HT-29 (cell line): ENCODE measurements at regions not wholly inside any gene's neighbourhood (a gene's known extent, or its start where the extent isn't known, plus 50 kb on each side); places are given as distances from the start of the nearest gene placed in this dataset.

Experiments used
- DNase-seq: peaks from one replicate; pipeline ENCODE4 v3.0.0-alpha.2; 2015; ENCODE audit warnings: low spot score

DNA sequence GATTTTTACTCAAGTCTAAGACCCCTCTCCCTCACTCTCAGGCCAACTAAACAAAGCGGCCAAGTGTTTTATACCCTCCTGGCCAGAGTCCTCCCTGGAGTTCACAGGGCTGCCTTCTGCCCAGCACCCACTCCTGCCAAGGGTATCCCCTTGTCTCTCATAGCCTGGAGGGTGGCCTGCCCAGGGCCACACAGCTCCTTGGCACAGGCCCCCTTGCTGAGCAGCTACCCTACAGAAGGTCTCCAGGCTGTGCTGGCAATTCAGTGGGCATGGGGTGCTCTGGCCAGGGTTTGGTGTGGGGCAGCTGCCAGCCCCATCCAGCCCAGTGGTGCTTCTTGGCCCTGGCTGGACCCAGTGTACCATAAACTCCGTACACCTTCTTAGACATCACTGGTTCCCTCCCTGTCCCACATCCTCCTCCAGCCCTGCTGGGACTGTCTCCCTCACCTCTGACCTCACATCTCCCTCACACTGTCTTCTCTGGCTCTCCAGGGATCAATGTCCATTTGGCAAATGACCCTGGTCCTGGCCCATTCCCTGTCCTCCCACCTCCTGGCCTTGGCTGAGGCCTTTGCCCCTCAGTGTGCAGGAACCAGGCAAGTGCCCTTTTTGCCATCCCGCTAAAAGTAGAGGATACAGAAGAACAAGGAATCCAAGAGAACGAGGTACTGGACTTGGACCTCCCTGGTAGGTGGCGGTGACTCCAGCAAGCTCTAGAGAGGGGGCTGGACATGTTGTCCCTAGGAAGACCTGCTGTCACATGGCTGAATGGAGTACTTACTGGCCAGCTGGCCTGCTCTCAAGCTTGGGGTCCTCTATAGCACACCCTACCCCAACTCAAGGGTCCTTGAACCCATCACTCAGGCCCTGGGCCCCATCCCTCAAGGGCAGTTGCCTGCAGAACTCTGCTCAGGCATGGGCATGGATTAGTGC, 50.0 kb upstream of the TRPM1 start:
- DNase-seq, result no peak

DNA sequence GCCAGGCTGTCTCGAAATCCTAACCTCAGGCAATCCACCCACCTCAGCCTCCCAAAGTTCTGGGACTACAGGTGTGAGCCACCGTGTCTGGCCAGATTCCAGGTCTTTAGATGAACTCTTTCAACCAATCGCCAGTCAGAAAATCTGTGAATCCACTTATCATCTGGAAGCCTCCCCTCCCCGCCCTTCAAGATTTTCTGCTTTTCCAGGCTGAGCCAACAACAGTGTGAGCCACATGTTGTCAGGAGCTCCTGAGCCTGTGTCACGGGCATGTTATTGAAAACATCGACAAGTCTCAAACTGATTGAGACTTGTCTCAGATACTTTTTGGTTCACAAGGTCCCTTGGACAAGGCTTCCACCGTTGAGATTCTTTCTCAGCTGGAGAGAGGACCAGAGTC, 52.0 kb upstream of the TRPM1 start:
- DNase-seq, result no peak

DNA sequence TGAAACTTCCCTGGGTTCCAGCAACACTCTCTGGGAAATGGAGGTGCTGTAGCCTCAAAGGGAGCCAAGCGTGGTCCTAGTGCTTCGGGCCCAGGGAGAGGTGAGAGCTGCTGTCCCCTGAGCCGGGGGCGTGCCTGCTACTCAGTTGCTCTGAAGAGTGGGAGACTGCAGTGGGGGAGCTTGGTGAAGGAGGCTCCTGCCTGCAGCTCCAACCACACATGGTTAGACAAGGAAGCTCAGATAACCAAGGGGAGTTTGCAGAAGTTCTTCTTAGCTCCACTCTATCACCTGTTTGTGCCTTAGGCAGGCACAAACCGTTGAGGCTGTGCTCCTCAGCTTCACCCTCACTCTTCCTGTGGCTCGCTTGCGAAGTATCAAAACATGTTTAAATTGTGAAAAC, 53.6 kb upstream of the TRPM1 start:
- no peak for DNase-seq

DNA sequence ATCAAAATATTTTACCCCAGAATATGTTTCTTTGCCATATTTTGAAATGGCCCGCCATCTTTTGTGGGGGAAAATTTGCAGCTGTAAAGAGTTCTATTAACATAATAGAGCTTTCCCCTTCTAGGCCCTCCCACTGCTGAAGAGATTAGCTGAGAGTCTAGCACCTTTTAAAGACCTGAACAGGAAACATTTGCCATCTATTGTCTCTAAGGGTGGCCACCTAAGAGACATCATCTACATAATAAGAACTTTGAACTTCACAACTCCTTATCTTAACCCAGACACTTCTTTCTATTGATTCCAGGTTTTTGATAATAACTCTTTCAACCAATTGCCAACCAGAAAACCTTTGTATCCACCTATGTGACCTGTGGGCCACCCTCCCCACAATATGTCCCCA, 54.7 kb upstream of the TRPM1 start:
- DNase-seq, result no peak

DNA sequence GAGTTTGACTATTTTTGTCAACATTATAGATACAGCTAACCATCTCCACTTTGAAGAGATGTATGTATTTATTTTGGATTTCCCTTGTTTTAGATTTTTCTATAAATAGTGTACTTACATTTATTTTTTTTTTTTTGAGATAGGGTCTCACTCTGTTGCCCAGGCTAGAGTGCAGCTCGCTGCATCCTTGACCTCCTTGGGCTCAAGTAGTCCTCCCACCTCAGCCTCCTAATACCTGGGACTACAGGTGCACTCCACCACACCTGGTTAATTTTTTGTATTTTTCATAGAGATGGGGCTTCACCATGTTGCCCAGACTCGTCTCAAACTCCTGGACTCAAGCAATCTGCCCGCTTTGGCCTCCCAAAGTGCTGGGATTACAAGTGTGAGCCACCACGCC, 55.3 kb upstream of the TRPM1 start:
- no peak for DNase-seq

DNA sequence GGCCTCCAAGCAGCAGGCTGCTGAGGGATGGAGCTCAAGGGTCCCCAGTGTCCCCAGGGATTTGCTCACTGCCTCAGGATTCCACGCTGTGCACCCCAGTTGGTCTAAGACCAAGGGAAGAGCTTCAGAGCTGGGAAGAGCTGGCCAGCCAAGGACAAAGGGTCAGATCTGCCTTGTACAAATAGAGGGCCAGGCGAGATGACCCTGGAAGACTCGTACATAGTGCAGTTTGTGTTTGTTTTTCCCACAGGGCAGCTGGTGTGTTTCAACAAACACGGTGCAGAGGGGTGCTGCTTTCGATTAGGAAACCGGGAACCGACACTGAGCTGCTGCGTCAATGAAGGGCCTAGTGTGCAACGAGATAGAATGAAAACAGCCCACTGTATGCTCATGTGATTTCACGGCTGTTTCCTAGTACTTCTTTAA, 56.1 kb upstream of the TRPM1 start:
- DNase-seq, result no peak

DNA sequence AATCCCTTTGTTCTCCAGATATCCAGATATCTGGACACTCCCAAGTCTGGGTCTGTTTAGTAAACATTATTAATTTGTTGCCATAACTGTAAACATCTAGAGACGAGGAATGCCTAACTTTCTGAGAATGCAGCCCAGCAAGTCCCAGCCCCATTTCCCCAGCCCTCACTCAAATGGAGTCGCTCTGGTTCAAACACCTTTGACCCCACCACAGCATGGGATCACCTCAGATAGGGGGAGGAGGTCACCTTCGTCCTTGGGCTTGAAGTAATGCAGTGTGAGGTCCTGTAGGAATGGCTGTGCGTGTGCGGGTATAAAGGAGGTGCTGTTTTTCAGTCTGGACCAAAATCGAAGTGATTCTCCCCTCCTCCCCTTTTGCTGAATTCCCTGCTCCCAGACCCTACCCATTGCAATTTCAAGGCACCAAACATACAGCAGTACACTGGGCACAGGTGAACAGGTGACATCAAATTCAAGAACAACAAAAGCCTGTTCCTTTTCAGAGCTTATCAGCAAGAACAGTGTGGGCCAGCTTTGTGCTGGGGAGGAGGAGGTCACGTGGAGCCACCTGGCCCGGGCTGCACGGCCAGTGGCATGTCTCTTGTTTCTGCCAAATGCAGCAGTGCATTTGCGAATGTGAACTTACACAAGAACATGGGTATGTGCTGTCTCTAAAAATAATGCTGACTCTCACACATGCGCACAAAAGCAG, 57.5 kb upstream of the TRPM1 start:
- no peak for DNase-seq

DNA sequence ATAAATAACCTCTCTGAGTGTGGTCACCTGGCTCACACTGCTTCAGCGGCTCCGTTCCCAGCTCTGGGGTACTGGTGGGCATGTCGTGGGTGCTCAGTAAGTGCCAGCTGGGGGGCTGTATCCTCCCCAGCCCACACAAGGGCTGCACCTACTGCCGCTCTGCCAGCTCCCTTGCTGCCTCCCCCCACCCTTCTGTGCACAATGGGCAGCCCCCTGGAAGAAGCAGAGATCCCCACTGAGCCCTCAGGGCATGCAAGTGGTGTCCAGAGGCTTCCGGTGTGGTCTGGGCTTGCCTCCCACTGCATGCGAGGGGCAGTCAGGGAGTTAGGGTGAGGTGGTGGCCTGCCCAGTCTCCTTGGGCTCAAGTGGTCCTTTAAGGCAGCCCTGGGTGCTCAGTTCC, 58.3 kb upstream of the TRPM1 start:
- no peak for DNase-seq

DNA sequence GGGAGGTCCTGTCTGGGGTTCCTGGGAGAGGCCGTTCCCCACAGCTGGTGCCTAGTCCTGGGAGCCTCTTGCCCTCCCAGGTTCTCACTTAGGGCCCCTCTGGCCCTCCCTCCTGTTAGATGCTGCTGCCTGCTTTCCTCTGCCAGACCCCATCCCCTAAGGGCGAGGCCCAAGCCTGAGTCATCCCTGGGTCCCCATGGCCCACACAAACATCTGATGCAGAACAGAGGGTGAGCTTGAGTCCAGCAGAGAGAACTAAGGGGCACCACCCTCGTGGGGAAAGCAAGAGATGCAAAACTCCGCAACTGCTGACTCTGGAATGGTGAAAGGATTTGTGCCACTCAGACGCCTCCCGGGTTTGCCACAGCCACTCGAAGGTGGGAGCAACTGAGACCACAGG, 58.8 kb upstream of the TRPM1 start:
- no peak for DNase-seq

DNA sequence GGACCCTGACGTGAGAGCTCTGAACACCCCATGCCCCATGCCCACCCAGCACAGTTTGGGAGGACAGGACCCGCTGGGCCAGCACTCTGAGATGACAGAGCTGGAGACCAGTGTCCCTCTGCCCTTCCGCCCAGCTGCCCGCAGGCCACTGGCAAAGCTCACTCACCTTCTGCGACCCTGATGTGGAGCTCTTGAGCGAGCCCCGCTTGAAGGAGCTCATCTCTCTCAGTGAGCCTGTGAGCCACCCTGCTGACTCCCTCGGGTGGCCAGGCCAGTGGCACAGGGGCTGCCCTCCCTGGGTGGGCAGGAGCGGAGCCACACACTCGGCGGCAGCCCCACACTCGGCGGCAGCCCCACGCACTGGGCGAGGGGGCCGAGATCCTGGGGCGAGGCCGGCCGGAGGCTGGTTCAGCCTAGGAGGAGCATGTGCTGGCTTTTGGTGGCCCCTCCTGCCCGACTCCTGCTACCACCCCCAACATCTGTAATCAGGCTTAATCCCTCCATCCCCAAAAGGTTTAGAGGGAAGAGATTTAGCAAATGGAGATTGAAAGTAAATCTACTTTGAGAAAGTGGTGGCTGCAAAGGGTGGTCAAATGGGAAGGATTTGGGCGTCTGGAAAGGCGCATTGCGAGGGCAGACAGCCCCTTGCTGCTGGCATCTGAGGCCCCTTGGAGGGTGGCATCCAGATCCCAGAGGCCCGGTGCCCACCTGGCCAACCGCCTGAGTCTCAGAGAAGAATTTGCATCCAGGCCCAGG, 59.4 kb upstream of the TRPM1 start:
- DNase-seq, result no peak

DNA sequence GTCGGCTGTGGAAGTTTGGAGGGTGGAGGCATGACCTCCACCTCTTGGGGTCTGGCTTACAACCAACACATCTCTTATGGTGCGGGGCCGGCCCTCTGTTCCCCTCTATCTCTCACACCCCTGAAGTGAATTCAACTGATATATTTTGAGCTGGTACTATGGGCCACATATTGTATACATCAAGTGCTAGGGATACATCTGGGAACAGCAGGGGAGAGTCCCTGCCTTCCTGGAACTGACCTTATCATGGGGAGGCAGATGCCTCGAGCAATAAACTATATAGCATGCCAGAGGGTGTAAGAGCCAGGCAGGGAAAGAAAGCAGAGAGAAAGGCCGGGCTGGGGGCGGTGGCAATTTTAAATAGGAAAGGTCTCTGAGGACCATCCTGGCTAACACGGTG, 60.4 kb upstream of the TRPM1 start:
- DNase-seq, result no peak

DNA sequence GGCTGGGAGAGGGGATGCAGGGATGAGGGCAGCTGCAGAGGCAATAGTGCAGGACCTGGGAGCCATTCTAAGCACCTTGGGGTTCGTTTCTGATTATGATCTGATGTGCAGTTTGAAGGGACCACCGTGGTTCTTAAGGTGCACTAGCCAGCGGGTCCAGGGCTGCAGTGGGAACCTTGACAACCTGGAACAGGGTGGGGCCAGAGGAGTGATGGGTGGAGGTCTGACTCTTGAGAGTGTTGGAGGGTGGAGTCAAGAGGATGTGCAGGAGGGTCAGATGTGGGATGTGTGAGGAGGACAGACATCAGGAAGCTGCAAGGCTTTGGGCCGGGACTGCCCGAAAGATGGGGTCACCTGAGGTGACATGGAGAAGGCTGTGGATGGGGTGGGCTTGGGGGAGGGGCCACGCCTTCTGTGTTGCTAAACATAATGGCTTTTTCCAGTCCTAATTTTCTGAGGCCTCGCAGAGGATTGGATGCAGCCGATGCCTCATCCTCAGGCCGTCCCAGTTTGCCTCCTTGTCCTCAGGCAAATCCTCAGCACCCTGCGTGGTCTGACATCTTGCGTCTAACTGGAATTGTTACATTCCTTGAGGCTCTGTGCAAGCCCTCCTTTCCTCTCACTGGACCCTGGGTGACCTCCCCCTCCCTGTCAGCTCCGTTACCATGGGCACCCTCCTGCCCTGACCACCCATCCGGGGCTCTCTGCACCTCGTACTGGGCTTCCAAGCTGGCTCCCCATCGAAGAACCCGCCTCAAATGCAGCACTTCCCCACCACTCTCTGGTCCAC, 61.4 kb upstream of the TRPM1 start:
- DNase-seq, result no peak

DNA sequence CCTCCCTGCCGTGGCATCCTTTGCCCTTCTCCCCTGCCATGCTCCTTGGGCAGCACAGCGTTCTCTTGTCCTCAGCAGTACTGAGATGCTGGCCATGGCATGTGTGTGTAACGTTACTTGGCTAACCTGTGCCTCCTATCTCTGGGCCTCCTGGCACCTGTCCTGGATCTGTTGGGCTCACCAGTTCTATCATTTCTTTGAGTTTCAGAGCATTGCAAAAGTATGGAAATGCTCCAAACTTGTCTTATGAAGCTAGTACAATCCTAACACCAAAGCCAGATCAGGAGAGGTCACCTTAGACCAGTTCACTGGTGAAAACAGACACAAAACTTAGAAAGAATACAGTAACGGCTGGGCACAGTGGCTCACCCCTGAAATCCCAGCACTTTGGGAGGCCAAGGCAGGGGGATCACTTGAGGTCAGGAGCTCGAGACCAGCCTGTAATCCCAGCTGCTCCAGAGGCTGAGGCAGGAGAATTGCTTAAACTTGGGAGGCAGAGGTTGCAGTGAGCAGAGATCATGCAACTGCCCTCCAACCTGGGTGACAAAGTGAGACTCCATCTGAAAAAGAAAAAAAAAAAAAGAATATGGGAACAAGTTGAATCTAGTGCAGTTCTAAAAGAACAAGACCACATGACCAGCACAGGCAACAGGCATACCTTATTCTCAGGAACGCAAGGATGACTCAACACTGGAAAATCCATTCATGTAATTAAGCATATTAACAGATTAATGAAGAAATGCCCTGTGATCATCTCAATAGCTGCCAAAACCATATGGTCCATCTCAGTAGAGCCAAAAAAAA, 62.4 kb upstream of the TRPM1 start:
- no peak for DNase-seq

DNA sequence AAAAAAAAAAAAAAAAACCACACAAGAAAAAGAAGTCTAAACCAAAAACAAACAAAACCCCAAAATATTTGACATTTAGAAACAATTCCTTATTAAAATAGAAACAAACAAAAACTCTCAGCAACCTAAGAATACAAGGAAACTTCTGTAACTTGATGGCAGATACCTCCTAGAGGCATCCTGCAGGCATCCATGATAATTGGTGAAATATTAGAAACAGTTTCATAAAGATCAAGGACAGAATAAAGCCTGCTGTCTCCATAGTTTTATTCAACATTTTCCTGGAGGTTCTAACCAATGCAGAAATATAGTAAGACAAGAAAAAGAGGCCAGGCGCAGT, 63.0 kb upstream of the TRPM1 start:
- no peak for DNase-seq

DNA sequence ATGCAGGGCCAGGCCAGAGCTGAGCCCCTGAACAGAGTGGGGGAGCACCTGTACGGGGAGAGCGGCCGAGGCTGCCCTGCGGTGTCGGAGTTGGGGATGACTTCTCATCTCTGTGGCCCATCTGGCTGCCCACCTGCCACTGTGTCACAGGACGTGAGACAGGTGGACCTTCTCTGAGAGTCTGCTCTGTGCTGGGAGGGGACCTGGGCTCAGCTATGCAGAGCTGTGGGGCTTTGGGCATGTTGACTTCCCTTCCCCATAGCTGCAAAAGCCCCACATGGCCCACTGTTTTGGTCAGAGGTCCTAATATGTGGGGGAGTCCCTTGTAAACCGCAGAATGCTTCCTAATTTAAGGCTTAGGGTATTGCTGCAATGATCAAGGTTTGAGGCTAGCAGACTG, 68.0 kb upstream of the TRPM1 start:
- DNase-seq, result no peak

DNA sequence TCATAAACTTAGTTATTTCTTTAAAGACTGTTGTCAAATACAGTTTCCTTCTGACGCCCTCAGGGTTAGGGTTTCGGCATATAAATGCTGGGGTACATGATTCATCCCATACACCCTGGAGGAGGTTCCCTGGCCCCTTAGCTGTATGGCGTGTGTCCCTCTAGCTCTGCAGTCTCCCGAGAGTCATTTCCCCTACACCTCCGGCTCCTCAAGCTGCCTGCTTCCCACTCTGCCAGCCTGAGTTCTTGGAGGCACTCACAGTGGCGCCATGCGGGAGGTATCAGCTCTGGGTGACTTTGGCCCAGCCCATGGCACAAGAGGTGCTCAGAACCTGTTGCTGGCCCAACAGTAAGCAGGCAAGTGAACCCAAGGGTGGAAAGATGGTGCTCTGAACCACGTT, 70.2 kb upstream of the TRPM1 start:
- no peak for DNase-seq

DNA sequence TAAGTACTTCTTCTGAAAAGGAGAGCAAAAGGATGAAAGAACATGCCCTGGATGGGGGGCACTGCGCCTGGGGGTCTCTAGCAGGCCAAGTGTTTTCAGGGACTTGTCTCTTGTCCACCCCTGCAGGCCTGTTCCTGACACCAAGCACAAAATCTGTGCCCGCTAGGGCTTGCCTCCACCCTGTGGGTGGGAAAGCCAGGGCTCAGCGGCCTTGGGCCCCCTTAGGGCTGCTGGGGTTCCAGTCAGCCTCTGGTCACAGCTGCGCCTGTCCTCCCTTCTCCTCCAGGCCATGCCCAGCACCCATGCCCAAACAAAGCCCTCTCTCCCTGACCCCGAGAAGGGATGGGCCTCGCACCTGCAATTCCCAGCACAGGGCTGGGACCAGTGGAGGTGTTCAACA, 71.1 kb upstream of the TRPM1 start:
- DNase-seq, result no peak

DNA sequence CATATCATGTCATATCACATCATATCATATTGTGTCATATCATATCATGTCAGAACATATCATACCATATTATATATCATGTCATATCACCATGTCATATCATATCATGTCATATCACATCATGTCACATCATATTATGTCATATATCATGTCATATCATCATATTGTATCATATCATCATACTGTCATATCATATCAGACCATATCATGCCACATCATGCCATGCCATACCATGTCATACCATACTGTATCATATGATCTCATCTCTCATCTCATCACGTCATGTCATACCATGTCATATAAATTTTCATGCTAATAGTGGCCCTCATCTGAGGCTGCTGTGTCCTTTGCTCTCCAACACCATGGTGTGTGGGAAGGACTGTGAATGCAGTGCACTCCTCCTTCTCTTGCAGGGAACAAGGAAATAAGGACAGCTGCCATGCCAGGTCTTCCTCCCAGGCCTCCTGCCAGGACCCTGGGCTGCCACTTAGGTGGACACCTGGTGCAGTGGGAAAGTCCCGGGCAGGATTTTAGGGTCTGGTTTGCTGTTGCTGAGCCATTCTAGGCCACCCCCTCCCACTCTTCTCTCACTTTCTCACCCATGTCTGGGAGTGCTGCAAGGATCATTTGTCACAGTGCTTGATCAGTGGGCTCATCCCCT, 72.4 kb upstream of the TRPM1 start:
- no peak for DNase-seq

DNA sequence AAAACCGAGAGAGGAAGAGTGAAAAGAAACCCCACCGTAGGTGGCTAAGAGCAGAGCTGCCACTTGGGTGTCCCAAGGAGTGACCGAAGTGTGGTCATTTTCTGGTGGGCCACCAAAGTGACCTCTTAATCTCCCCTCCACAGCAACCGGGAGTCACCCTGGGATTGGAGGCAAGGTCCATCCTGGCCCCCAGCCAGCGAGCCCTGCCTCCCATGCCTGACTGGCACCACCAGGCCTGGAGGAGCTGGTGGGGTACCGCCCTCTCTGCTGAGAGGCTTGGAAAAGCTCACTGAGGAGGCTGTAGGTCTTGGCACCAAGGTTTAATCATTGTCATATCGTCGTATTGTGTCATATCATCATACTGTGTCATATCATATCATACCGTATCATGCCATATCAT, 74.0 kb upstream of the TRPM1 start:
- DNase-seq, result no peak

DNA sequence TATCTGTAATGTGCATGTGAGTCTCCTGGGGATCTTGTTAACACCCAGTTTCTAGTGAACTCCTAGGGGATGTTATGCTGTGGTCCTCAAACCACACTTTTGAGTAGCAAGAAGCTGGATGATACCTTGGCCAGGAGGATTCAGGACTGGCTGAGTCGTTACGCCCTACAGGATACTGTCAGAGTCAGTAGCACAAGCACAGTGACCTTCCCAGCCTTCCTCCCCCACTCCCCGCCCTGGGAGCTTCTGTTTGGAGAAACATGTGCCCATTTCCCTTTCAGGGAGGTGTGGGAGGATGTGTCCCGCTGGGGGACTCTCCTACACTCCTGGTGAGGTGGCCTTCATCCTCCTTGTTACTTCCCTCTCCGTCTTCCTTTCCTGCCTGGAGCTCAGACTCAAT, 76.4 kb upstream of the TRPM1 start:
- DNase-seq, result no peak
